ENCODE measurements at regions not wholly inside any gene's neighbourhood (a gene's known extent, or its start where the extent isn't known, plus 50 kb on each side); places are given as distances from the start of the nearest gene placed in this dataset.

DNA sequence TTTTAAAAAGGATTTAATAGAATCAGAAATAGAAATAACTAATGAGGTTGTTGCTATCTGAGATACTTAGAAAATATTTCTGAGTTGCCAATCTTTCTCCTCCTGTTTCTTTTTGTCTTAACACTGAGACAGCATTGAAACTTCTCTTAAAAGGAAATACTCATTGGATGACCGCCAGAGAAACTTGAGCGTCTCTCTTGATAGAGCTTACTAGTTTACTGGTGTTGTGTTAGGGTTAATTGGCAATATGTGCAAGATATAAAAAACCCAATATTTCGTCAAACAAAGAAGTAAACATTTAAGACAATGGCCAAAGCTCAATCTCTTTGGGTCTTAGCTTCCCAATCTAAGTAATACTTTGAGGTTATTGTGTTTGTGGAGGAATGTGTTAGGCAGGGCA, 176.4 kb upstream of the CHD1 start:
- Histone ChIP-seq H3K9me3 (ENCODE audit: low read depth, low read length) (no peaks in the 10 kb centered on the region), H3K4me3 (no peak overlapping the region)
- no peak for TF ChIP-seq POLR2AphosphoS5 (IDR thresholded peaks at IDR 0.05; ENCODE audit: borderline replicate concordance, low read depth, low read length)
- TF ChIP-seq FOXP2 (optimal IDR thresholded peaks at IDR 0.05; ENCODE audit: control extremely low read depth, extremely low read length, insufficient read depth): no peak
- no peak for TF ChIP-seq EZH2 (IDR thresholded peaks at IDR 0.05)

GRCh38 chr5:99104538-99105132, 175.8 kb upstream of the CHD1 start:
- no peak overlapping the region for H3K9ac ChIP-seq (ENCODE audit: insufficient read length)
- peak; percentile 40 for DNase-seq (ENCODE audit: low read depth, low spot score)
- H3K9me3 ChIP-seq (ENCODE audit: low read depth, low read length): no peaks in the 10 kb centered on the region
- H3K4me3 ChIP-seq: no peak overlapping the region
- TF ChIP-seq EZH2 (IDR thresholded peaks at IDR 0.05) (no peak), FOXP2 (optimal IDR thresholded peaks at IDR 0.05; ENCODE audit: control extremely low read depth, extremely low read length, insufficient read depth) (no peak), POLR2AphosphoS5 (IDR thresholded peaks at IDR 0.05; ENCODE audit: borderline replicate concordance, low read depth, low read length) (no peak)
- no peaks in the 10 kb centered on the region for H3K36me3 ChIP-seq (ENCODE audit: insufficient read depth, low read length)
- no peak overlapping the region for H3K27ac ChIP-seq

More for the DNA sequence above, 176.4 kb upstream of the CHD1 start:
- H3K27ac ChIP-seq: no peak overlapping the region
- DNase-seq (ENCODE audit: low read depth, low spot score): no peak
- no peak overlapping the region for H3K9ac ChIP-seq (ENCODE audit: insufficient read length)
- H3K36me3 ChIP-seq (ENCODE audit: insufficient read depth, low read length): no peaks in the 10 kb centered on the region

- Histone ChIP-seq H3K9me3 (ENCODE audit: low read depth, low read length) (no peaks in the 10 kb centered on the region), H3K4me3 (no peak overlapping the region)
- DNase-seq (ENCODE audit: low read depth, low spot score): no peak
Measured at GRCh38 chr5:99102073-99102697, 173.4 kb upstream of the CHD1 start.

GRCh38 chr5:99099691-99100090, 170.9 kb upstream of the CHD1 start:
- H3K9ac ChIP-seq (ENCODE audit: insufficient read length): no peak overlapping the region
- no peak overlapping the region for H3K4me3 ChIP-seq
- no peaks in the 10 kb centered on the region for H3K9me3 ChIP-seq (ENCODE audit: low read depth, low read length)
- H3K36me3 ChIP-seq (ENCODE audit: insufficient read depth, low read length): no peaks in the 10 kb centered on the region
- DNase-seq (ENCODE audit: low read depth, low spot score): no peak
- no peak for TF ChIP-seq EZH2 (IDR thresholded peaks at IDR 0.05)
- TF ChIP-seq POLR2AphosphoS5 (IDR thresholded peaks at IDR 0.05; ENCODE audit: borderline replicate concordance, low read depth, low read length): no peak
- no peak for TF ChIP-seq FOXP2 (optimal IDR thresholded peaks at IDR 0.05; ENCODE audit: control extremely low read depth, extremely low read length, insufficient read depth)
- H3K27ac ChIP-seq: no peak overlapping the region

More at GRCh38 chr5:99102073-99102697, 173.4 kb upstream of the CHD1 start:
- no peak overlapping the region for H3K9ac ChIP-seq (ENCODE audit: insufficient read length)
- TF ChIP-seq FOXP2 (optimal IDR thresholded peaks at IDR 0.05; ENCODE audit: control extremely low read depth, extremely low read length, insufficient read depth): no peak
- no peak for TF ChIP-seq EZH2 (IDR thresholded peaks at IDR 0.05)
- no peak for TF ChIP-seq POLR2AphosphoS5 (IDR thresholded peaks at IDR 0.05; ENCODE audit: borderline replicate concordance, low read depth, low read length)
- no peak overlapping the region for H3K27ac ChIP-seq
- H3K36me3 ChIP-seq (ENCODE audit: insufficient read depth, low read length): no peaks in the 10 kb centered on the region

GRCh38 chr5:99089822-99090549, 161.2 kb upstream of the CHD1 start:
- Histone ChIP-seq H3K4me3 (no peak overlapping the region), H3K27ac (no peak overlapping the region), H3K9ac (ENCODE audit: insufficient read length) (no peak overlapping the region), H3K9me3 (ENCODE audit: low read depth, low read length) (no peaks in the 10 kb centered on the region), H3K36me3 (ENCODE audit: insufficient read depth, low read length) (no peaks in the 10 kb centered on the region)
- no peak for DNase-seq (ENCODE audit: low read depth, low spot score)
- TF ChIP-seq FOXP2 (optimal IDR thresholded peaks at IDR 0.05; ENCODE audit: control extremely low read depth, extremely low read length, insufficient read depth): no peak

- H3K4me3 ChIP-seq: no peak overlapping the region
- no peak overlapping the region for H3K27ac ChIP-seq
- no peak for DNase-seq (ENCODE audit: low read depth, low spot score)
- TF ChIP-seq FOXP2 (optimal IDR thresholded peaks at IDR 0.05; ENCODE audit: control extremely low read depth, extremely low read length, insufficient read depth) (no peak), EZH2 (IDR thresholded peaks at IDR 0.05) (no peak), POLR2AphosphoS5 (IDR thresholded peaks at IDR 0.05; ENCODE audit: borderline replicate concordance, low read depth, low read length) (no peak)
- no peak overlapping the region for H3K9ac ChIP-seq (ENCODE audit: insufficient read length)
- H3K36me3 ChIP-seq (ENCODE audit: insufficient read depth, low read length): no peaks in the 10 kb centered on the region
- H3K9me3 ChIP-seq (ENCODE audit: low read depth, low read length): no peaks in the 10 kb centered on the region
Measured at GRCh38 chr5:99088309-99088708, 159.5 kb upstream of the CHD1 start.

DNA sequence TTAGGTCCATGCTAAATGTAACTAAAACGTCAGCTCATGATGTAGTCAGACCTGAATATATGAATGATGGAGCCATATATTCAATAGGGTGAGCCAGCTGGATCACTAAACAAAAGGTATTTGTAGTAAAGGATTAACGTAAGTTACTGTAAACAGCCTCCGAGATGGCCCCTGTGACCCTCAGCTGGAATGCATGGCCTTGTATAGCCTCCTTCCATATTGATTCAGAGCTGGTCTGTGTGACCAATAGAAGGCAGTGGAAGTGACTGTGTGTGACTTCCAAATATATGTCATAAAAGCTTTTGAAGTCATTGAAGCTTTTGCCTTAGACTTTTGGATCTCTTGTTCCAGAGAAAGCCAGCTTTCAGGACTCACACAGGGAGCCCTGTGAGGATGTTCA, 154.4 kb upstream of the CHD1 start:
- DNase-seq (ENCODE audit: low read depth, low spot score): no peak
- Histone ChIP-seq H3K9me3 (ENCODE audit: low read depth, low read length) (no peaks in the 10 kb centered on the region), H3K36me3 (ENCODE audit: insufficient read depth, low read length) (no peaks in the 10 kb centered on the region), H3K9ac (ENCODE audit: insufficient read length) (no peak overlapping the region), H3K27ac (no peak overlapping the region), H3K4me3 (no peak overlapping the region)
- TF ChIP-seq FOXP2 (optimal IDR thresholded peaks at IDR 0.05; ENCODE audit: control extremely low read depth, extremely low read length, insufficient read depth) (no peak), POLR2AphosphoS5 (IDR thresholded peaks at IDR 0.05; ENCODE audit: borderline replicate concordance, low read depth, low read length) (no peak), EZH2 (IDR thresholded peaks at IDR 0.05) (no peak)

DNA sequence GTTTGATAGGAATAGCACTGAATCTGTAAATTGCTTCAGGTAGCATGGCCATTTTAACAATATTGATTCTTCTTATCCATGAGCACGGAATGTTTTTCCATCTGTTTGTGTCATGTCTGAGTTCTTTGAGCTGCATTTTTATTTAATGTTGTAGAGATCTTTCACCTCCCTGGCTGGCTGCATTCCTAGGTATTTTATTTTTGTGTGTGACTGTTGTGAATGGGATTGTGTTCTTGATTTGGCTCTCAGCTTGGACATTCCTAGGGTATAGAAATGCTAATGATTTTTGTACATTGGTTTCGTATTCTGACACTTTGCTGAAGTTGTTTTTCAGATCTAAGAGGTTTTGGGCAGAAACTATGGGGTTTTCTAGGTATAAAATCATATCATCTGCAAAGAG, 152.9 kb upstream of the CHD1 start:
- no peak for DNase-seq (ENCODE audit: low read depth, low spot score)
- TF ChIP-seq EZH2 (IDR thresholded peaks at IDR 0.05) (no peak), FOXP2 (optimal IDR thresholded peaks at IDR 0.05; ENCODE audit: control extremely low read depth, extremely low read length, insufficient read depth) (no peak), POLR2AphosphoS5 (IDR thresholded peaks at IDR 0.05; ENCODE audit: borderline replicate concordance, low read depth, low read length) (no peak)
- Histone ChIP-seq H3K9me3 (ENCODE audit: low read depth, low read length) (no peaks in the 10 kb centered on the region), H3K36me3 (ENCODE audit: insufficient read depth, low read length) (no peaks in the 10 kb centered on the region), H3K9ac (ENCODE audit: insufficient read length) (no peak overlapping the region), H3K4me3 (no peak overlapping the region), H3K27ac (no peak overlapping the region)
